Choroid plexus epithelial cell (primary cell): ENCODE measurements at regions not wholly inside any gene's neighbourhood (a gene's known extent, or its start where the extent isn't known, plus 50 kb on each side); places are given as distances from the start of the nearest gene placed in this dataset.

Experiments
- DNase-seq: peaks from one replicate; pipeline ENCODE4 v3.0.0-alpha.2; 2010; ENCODE audit warnings: low read depth
- H3K4me3 ChIP-seq: 2 replicates; pipeline ENCODE4 v1.5.1; 2011; ENCODE audit warnings: low read depth, mild to moderate bottlenecking, control low read depth, low read length, moderate library complexity
- CTCF ChIP-seq: conservative IDR thresholded peaks from 2 replicates; pipeline ENCODE4 v1.5.1; 2011; ENCODE audit warnings: low read depth, mild to moderate bottlenecking, control low read depth, inconsistent platforms, low read length, moderate library complexity

- TF ChIP-seq CTCF: no peak
- DNase-seq: no peak
- no peak overlapping the region for H3K4me3 ChIP-seq
Observed at GRCh38 chr1:67931198-67931597, 97.9 kb upstream of the GNG12 start.

GRCh38 chr1:67923074-67923473, 89.8 kb upstream of the GNG12 start:
- no peak for DNase-seq
- TF ChIP-seq CTCF: no peak
- no peak overlapping the region for H3K4me3 ChIP-seq

- no peak overlapping the region for H3K4me3 ChIP-seq
- no peak for TF ChIP-seq CTCF
- peak; percentile 64 for DNase-seq
Observed at GRCh38 chr1:67921725-67922489, 88.6 kb upstream of the GNG12 start.

GRCh38 chr1:67919274-67920072, 86.2 kb upstream of the GNG12 start:
- DNase-seq: no peak
- no peak for TF ChIP-seq CTCF

GRCh38 chr1:67918067-67918466, 84.8 kb upstream of the GNG12 start:
- TF ChIP-seq CTCF: no peak
- no peak overlapping the region for H3K4me3 ChIP-seq
- DNase-seq: no peak

More at GRCh38 chr1:67919274-67920072, 86.2 kb upstream of the GNG12 start:
- H3K4me3 ChIP-seq: no peak overlapping the region

- TF ChIP-seq CTCF: no peak
- no peak for DNase-seq
- no peak overlapping the region for H3K4me3 ChIP-seq
Observed at GRCh38 chr1:67917006-67917405, 83.7 kb upstream of the GNG12 start.
